SK-N-SH (cell line): ENCODE measurements at regions not wholly inside any gene's neighbourhood (a gene's known extent, or its start where the extent isn't known, plus 50 kb on each side); places are given as distances from the start of the nearest gene placed in this dataset.

Source experiments
- CTCF ChIA-PET: fragments of 300-600, 350-600 bp; formaldehyde crosslinking; extraction: SDS; loops from one replicate; lab custom pipeline; 2021; lab: Yijun Ruan, JAX
- POLR2A ChIA-PET: fragments of 350-600 bp; sonication (Branson Sonifier 250); formaldehyde crosslinking; extraction: SDS; loops from one replicate; lab custom pipeline; 2020; ENCODE audit warnings: antibody characterized with exemption, inconsistent platforms; lab: Yijun Ruan, JAX
- DNase-seq: peaks from one replicate; pipeline ENCODE4 v3.0.0; 2012
- H2AFZ ChIP-seq: fragments of 200-600 bp; sonication (generic); 2 replicates; pipeline ENCODE4 v1.8.1; 2016; ENCODE audit warnings: antibody characterized with exemption, mild to moderate bottlenecking, low read depth
- H3F3A ChIP-seq: fragments of 200-600 bp; sonication (generic); replicated peaks from 2 replicates; pipeline ENCODE3; 2016; ENCODE audit warnings: antibody characterized with exemption, mild to moderate bottlenecking; ENCODE audit not compliant: insufficient read depth
- H3K27ac ChIP-seq, 2 experiments: fragments of 200-500 bp in 1 of 2; fragments of 200-600 bp in 1 of 2; sonication (Bioruptor generic) in 1 of 2; sonication (generic), shearing (Covaris generic) in 1 of 2; 2 replicates each; pipeline versions ENCODE4 v1.5.1 to v1.6.1; 2014 to 2016; ENCODE audit warnings: low read depth in 2 of 2, inconsistent platforms in 1 of 2, low read length in 1 of 2, mild to moderate bottlenecking in 1 of 2, mixed read lengths in 1 of 2
- H3K27me3 ChIP-seq: fragments of 200-600 bp; sonication (generic), shearing (Covaris generic); 2 replicates; pipeline ENCODE4 v1.6.1; 2016; ENCODE audit warnings: mixed run types; ENCODE audit not compliant: insufficient read depth
- H3K36me3 ChIP-seq, 2 experiments: fragments of 200-500 bp in 1 of 2; fragments of 200-600 bp in 1 of 2; sonication (Bioruptor generic) in 1 of 2; sonication (generic) in 1 of 2; replicated peaks in 1 of 2; 2 replicates each; pipeline versions ENCODE3 to v1.5.1; 2014 to 2016; ENCODE audit warnings: low read length in 1 of 2, mild to moderate bottlenecking in 1 of 2; ENCODE audit not compliant: insufficient read depth in 2 of 2, control insufficient read depth in 1 of 2
- H3K4me1 ChIP-seq, 2 experiments: fragments of 200-500 bp in 1 of 2; fragments of 200-600 bp in 1 of 2; sonication (Bioruptor generic) in 1 of 2; sonication (generic), shearing (Covaris generic) in 1 of 2; 2 replicates each; pipeline versions ENCODE4 v1.5.1 to v1.6.1; 2014 to 2016; ENCODE audit warnings: low read depth in 1 of 2, low read length in 1 of 2, mixed run types in 1 of 2; ENCODE audit not compliant: insufficient read depth in 2 of 2, control insufficient read depth in 1 of 2
- H3K4me2 ChIP-seq: fragments of 200-600 bp; sonication (generic), shearing (Covaris generic); 2 replicates; pipeline ENCODE4 v1.6.1; 2017; ENCODE audit warnings: mixed run types
- H3K4me3 ChIP-seq, 2 experiments: fragments of 200-500 bp in 1 of 2; fragments of 200-600 bp in 1 of 2; sonication (Bioruptor generic) in 1 of 2; sonication (generic), shearing (Covaris generic) in 1 of 2; 2 replicates each; pipeline versions ENCODE4 v1.5.1 to v1.8.1; 2014 to 2016; ENCODE audit warnings: low read depth in 2 of 2, inconsistent platforms in 1 of 2, low read length in 1 of 2, mild to moderate bottlenecking in 1 of 2, mixed read lengths in 1 of 2, moderate library complexity in 1 of 2
- H3K79me2 ChIP-seq: fragments of 200-600 bp; sonication (generic); 2 replicates; pipeline ENCODE4 v1.8.1; 2017; ENCODE audit warnings: mild to moderate bottlenecking; ENCODE audit not compliant: insufficient read depth
- H3K9ac ChIP-seq: fragments of 200-600 bp; sonication (generic); 2 replicates; pipeline ENCODE4 v1.6.1; 2017; ENCODE audit warnings: mixed run types
- H3K9me2 ChIP-seq: fragments of 200-600 bp; sonication (generic); 2 replicates; pipeline ENCODE4 v1.6.1; 2017; ENCODE audit warnings: mixed run types
- H3K9me3 ChIP-seq: fragments of 200-600 bp; sonication (generic); 2 replicates; pipeline ENCODE4 v1.6.1; 2017; ENCODE audit warnings: mixed run types, mild to moderate bottlenecking, moderate library complexity
- H4K20me1 ChIP-seq: fragments of 200-600 bp; sonication (generic); 2 replicates; pipeline ENCODE4 v1.6.1; 2017; ENCODE audit warnings: mild to moderate bottlenecking, mixed run types; ENCODE audit not compliant: insufficient read depth
- EP300 ChIP-seq, 2 experiments: IDR thresholded peaks; 2 replicates each; pipeline versions ENCODE4 v1.4.0 to v1.6.1; 2012; ENCODE audit warnings: borderline replicate concordance in 1 of 2, low read depth in 1 of 2, low read length in 1 of 2
- GATA2 ChIP-seq: sonication (generic); formaldehyde crosslinking; IDR thresholded peaks from 2 replicates; pipeline ENCODE4 v1.5.0; 2020; ENCODE audit warnings: mild to moderate bottlenecking, missing genetic modification reagents
- MAX ChIP-seq: IDR thresholded peaks from 2 replicates; pipeline ENCODE4 v1.4.0; 2012; ENCODE audit warnings: low read depth
- MXI1 ChIP-seq: IDR thresholded peaks from 2 replicates; pipeline ENCODE4 v1.6.1; 2012; ENCODE audit warnings: mild to moderate bottlenecking, low read depth, low read length, improper control_type of control experiment
- RAD21 ChIP-seq: IDR thresholded peaks from 2 replicates; pipeline ENCODE4 v1.6.1; 2012; ENCODE audit warnings: mild to moderate bottlenecking, low read length
- RCOR1 ChIP-seq: fragments of 150-350 bp; IDR thresholded peaks from 2 replicates; pipeline ENCODE4 v1.6.1; 2017; ENCODE audit warnings: antibody characterized with exemption, low read length
- RFX5 ChIP-seq: IDR thresholded peaks from 2 replicates; pipeline ENCODE4 v1.6.1; 2012; ENCODE audit warnings: mild to moderate bottlenecking, improper control_type of control experiment, low read length
- RXRA ChIP-seq: IDR thresholded peaks from 2 replicates; pipeline ENCODE4 v1.4.0; 2012; ENCODE audit warnings: low read depth, mild to moderate bottlenecking, borderline replicate concordance
- SIN3A ChIP-seq: IDR thresholded peaks from 2 replicates; pipeline ENCODE4 v1.6.1; 2012; ENCODE audit warnings: low read depth, mild to moderate bottlenecking, low read length, moderate library complexity, borderline replicate concordance
- TAF1 ChIP-seq: IDR thresholded peaks from 2 replicates; pipeline ENCODE4 v1.6.1; 2012; ENCODE audit warnings: low read depth, mild to moderate bottlenecking, low read length, moderate library complexity, borderline replicate concordance
- TCF12 ChIP-seq: IDR thresholded peaks from 2 replicates; pipeline ENCODE4 v1.4.0; 2012
- TEAD4 ChIP-seq: IDR thresholded peaks from 2 replicates; pipeline ENCODE4 v1.4.0; 2012; ENCODE audit warnings: mild to moderate bottlenecking, borderline replicate concordance; ENCODE audit not compliant: insufficient read depth
- USF2 ChIP-seq: fragments of 150-350 bp; IDR thresholded peaks from 2 replicates; pipeline ENCODE4 v1.6.1; 2017; ENCODE audit warnings: antibody characterized with exemption, low read length, low read depth, borderline replicate concordance
- YY1 ChIP-seq: IDR thresholded peaks from 2 replicates; pipeline ENCODE4 v1.4.0; 2012; ENCODE audit warnings: low read depth, mild to moderate bottlenecking
- WGBS: methylation state at CpG from one replicate; pipeline ENCODE4 v1.1.6; 2017; ENCODE audit warnings: low lambda C conversion rate; 5-methylcytosine and 5-hydroxymethylcytosine counted together
- TF ChIP-seq, protein P1 (sequence below): IDR thresholded peaks from 2 replicates; pipeline ENCODE4 v1.6.1; 2012; ENCODE audit warnings: mild to moderate bottlenecking, low read depth, low read length, moderate library complexity

- H3K9ac ChIP-seq = no peak overlapping the region
- no peaks in the 10 kb centered on the region for H4K20me1 ChIP-seq
- H3K27ac ChIP-seq = no peak overlapping the region
- H3K27me3 ChIP-seq = no peaks in the 10 kb centered on the region
- peaks cover 2 to 10% of the 10 kb centered on the region in 2 experiments; a peak in 3 of 4 replicates for H3K4me1 ChIP-seq
- ChIA-PET POLR2A (no interaction called here), CTCF (interaction anchor here (0.9 kb wide), 1 partner anchor 159 kb away, joined by 3 read pairs; no protein-coding TSS in a partner anchor)
- TF ChIP-seq RXRA = no peak
- TF ChIP-seq TAF1 = no peak
- TF ChIP-seq TEAD4 = no peak
- no peak for TF ChIP-seq RFX5
- TF ChIP-seq RAD21 = no peak
- TF ChIP-seq MAX = no peak
- no peak for TF ChIP-seq USF2
- no peak for TF ChIP-seq RCOR1
- TF ChIP-seq, protein P1, sequence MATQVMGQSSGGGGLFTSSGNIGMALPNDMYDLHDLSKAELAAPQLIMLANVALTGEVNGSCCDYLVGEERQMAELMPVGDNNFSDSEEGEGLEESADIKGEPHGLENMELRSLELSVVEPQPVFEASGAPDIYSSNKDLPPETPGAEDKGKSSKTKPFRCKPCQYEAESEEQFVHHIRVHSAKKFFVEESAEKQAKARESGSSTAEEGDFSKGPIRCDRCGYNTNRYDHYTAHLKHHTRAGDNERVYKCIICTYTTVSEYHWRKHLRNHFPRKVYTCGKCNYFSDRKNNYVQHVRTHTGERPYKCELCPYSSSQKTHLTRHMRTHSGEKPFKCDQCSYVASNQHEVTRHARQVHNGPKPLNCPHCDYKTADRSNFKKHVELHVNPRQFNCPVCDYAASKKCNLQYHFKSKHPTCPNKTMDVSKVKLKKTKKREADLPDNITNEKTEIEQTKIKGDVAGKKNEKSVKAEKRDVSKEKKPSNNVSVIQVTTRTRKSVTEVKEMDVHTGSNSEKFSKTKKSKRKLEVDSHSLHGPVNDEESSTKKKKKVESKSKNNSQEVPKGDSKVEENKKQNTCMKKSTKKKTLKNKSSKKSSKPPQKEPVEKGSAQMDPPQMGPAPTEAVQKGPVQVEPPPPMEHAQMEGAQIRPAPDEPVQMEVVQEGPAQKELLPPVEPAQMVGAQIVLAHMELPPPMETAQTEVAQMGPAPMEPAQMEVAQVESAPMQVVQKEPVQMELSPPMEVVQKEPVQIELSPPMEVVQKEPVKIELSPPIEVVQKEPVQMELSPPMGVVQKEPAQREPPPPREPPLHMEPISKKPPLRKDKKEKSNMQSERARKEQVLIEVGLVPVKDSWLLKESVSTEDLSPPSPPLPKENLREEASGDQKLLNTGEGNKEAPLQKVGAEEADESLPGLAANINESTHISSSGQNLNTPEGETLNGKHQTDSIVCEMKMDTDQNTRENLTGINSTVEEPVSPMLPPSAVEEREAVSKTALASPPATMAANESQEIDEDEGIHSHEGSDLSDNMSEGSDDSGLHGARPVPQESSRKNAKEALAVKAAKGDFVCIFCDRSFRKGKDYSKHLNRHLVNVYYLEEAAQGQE = no peak
- TF ChIP-seq EP300 (IDR thresholded peaks at IDR 0.05; ENCODE audit: borderline replicate concordance in 1 of 2, low read depth in 1 of 2, low read length in 1 of 2) = no peak
- TF ChIP-seq TCF12 = no peak
- TF ChIP-seq GATA2 (CRISPR knock-in tag) = no peak
- H3F3A ChIP-seq = no peaks in the 10 kb centered on the region
- no peak overlapping the region for H2AFZ ChIP-seq
- no peaks in the 10 kb centered on the region for H3K9me2 ChIP-seq
- H3K4me3 ChIP-seq = no peak overlapping the region
- no peaks in the 10 kb centered on the region for H3K9me3 ChIP-seq
- no peaks in the 10 kb centered on the region for H3K79me2 ChIP-seq
- no peak overlapping the region for H3K4me2 ChIP-seq
- H3K36me3 ChIP-seq = no peaks in the 10 kb centered on the region
- DNase-seq = no peak
Measured at GRCh38 chr3:30201715-30202114, 404.7 kb upstream of the TGFBR2 start.

GRCh38 chr3:30203301-30203700 lies 403.1 kb upstream of the TGFBR2 start:
- Histone ChIP-seq H3K9ac (no peak overlapping the region), H3K27me3 (no peaks in the 10 kb centered on the region), H3K4me1 (peaks cover 0 to 3% of the 10 kb centered on the region in 2 experiments; a peak in 2 of 4 replicates), H3K4me3 (no peak overlapping the region), H3K9me3 (no peaks in the 10 kb centered on the region), H3K79me2 (no peaks in the 10 kb centered on the region), H3K27ac (no peak overlapping the region), H3K4me2 (no peak overlapping the region), H4K20me1 (no peaks in the 10 kb centered on the region), H3K36me3 (no peaks in the 10 kb centered on the region), H3F3A (no peaks in the 10 kb centered on the region), H2AFZ (no peak overlapping the region), H3K9me2 (no peaks in the 10 kb centered on the region)
- TF ChIP-seq TCF12 (no peak), SIN3A (no peak), MXI1 (no peak), YY1 (no peak), EP300 (IDR thresholded peaks at IDR 0.05; ENCODE audit: borderline replicate concordance in 1 of 2, low read depth in 1 of 2, low read length in 1 of 2) (no peak)
- WGBS = 95% methylated on average over 2 of the region's 2 CpGs
- ChIA-PET POLR2A (no interaction called here), CTCF (interaction anchor here (0.6 to 2.9 kb wide), 4 partner anchors 12 to 939 kb away, joined by 3 to 17 read pairs (median 4); no protein-coding TSS in a partner anchor)
- DNase-seq = no peak
